ENCODE measurements at regions not wholly inside any gene's neighbourhood (a gene's known extent, or its start where the extent isn't known, plus 50 kb on each side); places are given as distances from the start of the nearest gene placed in this dataset.

DNA sequence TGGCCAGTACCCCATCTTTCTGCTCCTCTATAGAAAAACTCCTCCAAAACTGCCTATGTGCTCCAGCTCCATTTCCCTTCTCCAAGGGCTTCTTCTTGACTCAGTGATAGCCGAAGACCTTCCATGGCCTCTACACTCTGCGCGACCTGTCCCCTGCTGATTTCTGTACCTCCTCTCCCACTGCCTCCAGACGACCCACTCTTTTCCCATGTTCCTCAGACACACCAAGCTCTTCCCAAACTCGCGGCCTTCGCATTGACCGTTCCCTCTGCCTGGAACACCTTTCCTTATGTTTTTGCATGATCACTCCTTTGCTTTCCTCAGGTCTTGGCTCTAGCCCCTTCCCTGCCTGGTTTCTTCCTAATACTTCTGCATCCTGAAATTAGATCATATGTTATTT lies 255.6 kb upstream of the SDK2 start:
- intact Hi-C loops (cut with micrococcal nuclease) = no loop called here
- ATAC-seq (ENCODE audit: low read depth) = no peak
- H3K27ac ChIP-seq (ENCODE audit: low read length in 2 of 2) = no peak overlapping the region
- DNase-seq = no peak
- no peak overlapping the region for H3K9ac ChIP-seq (ENCODE audit: low read length)
- Mint-ChIP-seq H3K4me1 (peaks cover 15% of the 10 kb centered on the region), H3K9me3 (ENCODE audit: insufficient read depth) (no peaks in the 10 kb centered on the region), H3K27me3 (peaks cover 58% of the 10 kb centered on the region), H3K4me3 (no peak overlapping the region), H3K27ac (no peak overlapping the region)
- POLR2A ChIA-PET = no interaction called here
- peaks cover 0 to 38% (median 15%) of the 10 kb centered on the region in 4 experiments for H3K27me3 ChIP-seq (replicated peaks in 1 of 4; ENCODE audit: control extremely low read depth in 1 of 4, control insufficient read depth in 3 of 4, insufficient read depth in 4 of 4, low read length in 3 of 4)
- no peak overlapping the region for H3K4me3 ChIP-seq (ENCODE audit: control extremely low read depth in 1 of 5, extremely low read depth in 1 of 5, insufficient read depth in 1 of 5, low read depth in 2 of 5, low read length in 4 of 5)
- CTCF ChIA-PET = no interaction called here
- TF ChIP-seq, protein P1, sequence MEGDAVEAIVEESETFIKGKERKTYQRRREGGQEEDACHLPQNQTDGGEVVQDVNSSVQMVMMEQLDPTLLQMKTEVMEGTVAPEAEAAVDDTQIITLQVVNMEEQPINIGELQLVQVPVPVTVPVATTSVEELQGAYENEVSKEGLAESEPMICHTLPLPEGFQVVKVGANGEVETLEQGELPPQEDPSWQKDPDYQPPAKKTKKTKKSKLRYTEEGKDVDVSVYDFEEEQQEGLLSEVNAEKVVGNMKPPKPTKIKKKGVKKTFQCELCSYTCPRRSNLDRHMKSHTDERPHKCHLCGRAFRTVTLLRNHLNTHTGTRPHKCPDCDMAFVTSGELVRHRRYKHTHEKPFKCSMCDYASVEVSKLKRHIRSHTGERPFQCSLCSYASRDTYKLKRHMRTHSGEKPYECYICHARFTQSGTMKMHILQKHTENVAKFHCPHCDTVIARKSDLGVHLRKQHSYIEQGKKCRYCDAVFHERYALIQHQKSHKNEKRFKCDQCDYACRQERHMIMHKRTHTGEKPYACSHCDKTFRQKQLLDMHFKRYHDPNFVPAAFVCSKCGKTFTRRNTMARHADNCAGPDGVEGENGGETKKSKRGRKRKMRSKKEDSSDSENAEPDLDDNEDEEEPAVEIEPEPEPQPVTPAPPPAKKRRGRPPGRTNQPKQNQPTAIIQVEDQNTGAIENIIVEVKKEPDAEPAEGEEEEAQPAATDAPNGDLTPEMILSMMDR (IDR thresholded peaks at IDR 0.05) = no peak
- no peak for TF ChIP-seq EZH2 (IDR thresholded peaks at IDR 0.05; ENCODE audit: borderline replicate concordance, insufficient read depth, low read depth, low read length, poor library complexity, severe bottlenecking)
- no peak overlapping the region for H2AFZ ChIP-seq (ENCODE audit: insufficient read depth, low read depth, low read length, poor library complexity, severe bottlenecking)
- H3K36me3 ChIP-seq (replicated peaks in 1 of 2; ENCODE audit: control extremely low read depth in 1 of 2, control insufficient read depth in 1 of 2, extremely low read depth in 1 of 2, insufficient read depth in 2 of 2, low read length in 1 of 2) = no peaks in the 10 kb centered on the region
- no peaks in the 10 kb centered on the region for H4K20me1 ChIP-seq (ENCODE audit: control insufficient read depth, insufficient read depth, low read length, poor library complexity, severe bottlenecking)
- H3K4me1 ChIP-seq (ENCODE audit: control insufficient read depth in 2 of 2, insufficient read depth in 2 of 2, low read length in 2 of 2) = peaks cover 9 to 11% of the 10 kb centered on the region in 2 donors
- peaks cover 0 to 5% (median 0%) of the 10 kb centered on the region in 3 donors for H3K9me3 ChIP-seq (ENCODE audit: control extremely low read depth in 1 of 3, control insufficient read depth in 2 of 3, insufficient read depth in 1 of 3, low read length in 2 of 3)
- no peak overlapping the region for H3K4me2 ChIP-seq (replicated peaks; ENCODE audit: low read depth, low read length, poor library complexity, severe bottlenecking)
- 92% methylated on average over 8 of the region's 8 CpGs for WGBS (ENCODE audit: insufficient coverage)
- no peaks in the 10 kb centered on the region for H3K79me2 ChIP-seq (ENCODE audit: control insufficient read depth, insufficient read depth, low read length)

GRCh38 chr17:73900516-73900915 lies 256.3 kb upstream of the SDK2 start:
- CTCF ChIA-PET = no interaction called here
- 93% methylated on average over 6 of the region's 7 CpGs for WGBS (ENCODE audit: insufficient coverage)

More at GRCh38 chr17:73900516-73900915, 256.3 kb upstream of the SDK2 start:
- Histone ChIP-seq H3K79me2 (ENCODE audit: control insufficient read depth, insufficient read depth, low read length) (no peaks in the 10 kb centered on the region), H3K9ac (ENCODE audit: low read length) (no peak overlapping the region), H3K4me1 (ENCODE audit: control insufficient read depth in 2 of 2, insufficient read depth in 2 of 2, low read length in 2 of 2) (peaks cover 9 to 11% of the 10 kb centered on the region in 2 donors), H3K4me2 (replicated peaks; ENCODE audit: low read depth, low read length, poor library complexity, severe bottlenecking) (no peak overlapping the region), H3K36me3 (replicated peaks in 1 of 2; ENCODE audit: control extremely low read depth in 1 of 2, control insufficient read depth in 1 of 2, extremely low read depth in 1 of 2, insufficient read depth in 2 of 2, low read length in 1 of 2) (no peaks in the 10 kb centered on the region), H4K20me1 (ENCODE audit: control insufficient read depth, insufficient read depth, low read length, poor library complexity, severe bottlenecking) (no peaks in the 10 kb centered on the region), H2AFZ (ENCODE audit: insufficient read depth, low read depth, low read length, poor library complexity, severe bottlenecking) (no peak overlapping the region), H3K27me3 (replicated peaks in 1 of 4; ENCODE audit: control extremely low read depth in 1 of 4, control insufficient read depth in 3 of 4, insufficient read depth in 4 of 4, low read length in 3 of 4) (peaks cover 0 to 38% (median 15%) of the 10 kb centered on the region in 4 experiments), H3K4me3 (ENCODE audit: control extremely low read depth in 1 of 5, extremely low read depth in 1 of 5, insufficient read depth in 1 of 5, low read depth in 2 of 5, low read length in 4 of 5) (no peak overlapping the region), H3K9me3 (ENCODE audit: control extremely low read depth in 1 of 3, control insufficient read depth in 2 of 3, insufficient read depth in 1 of 3, low read length in 2 of 3) (peaks cover 0 to 5% (median 0%) of the 10 kb centered on the region in 3 donors), H3K27ac (ENCODE audit: low read length in 2 of 2) (no peak overlapping the region)
- no peaks in the 10 kb centered on the region for H3K9me3 Mint-ChIP-seq (ENCODE audit: insufficient read depth)
- no peak overlapping the region for H3K27ac Mint-ChIP-seq
- peaks cover 65% of the 10 kb centered on the region for H3K27me3 Mint-ChIP-seq
- DNase-seq = no peak
- ATAC-seq (ENCODE audit: low read depth) = no peak
- intact Hi-C loops (cut with micrococcal nuclease) = no loop called here
- no peak overlapping the region for H3K4me3 Mint-ChIP-seq
- no peak for TF ChIP-seq EZH2 (IDR thresholded peaks at IDR 0.05; ENCODE audit: borderline replicate concordance, insufficient read depth, low read depth, low read length, poor library complexity, severe bottlenecking)
- TF ChIP-seq, protein P1 (IDR thresholded peaks at IDR 0.05) = no peak
- peaks cover 15% of the 10 kb centered on the region for H3K4me1 Mint-ChIP-seq
- POLR2A ChIA-PET = no interaction called here

Measured in B cell (primary cell).